OCI-LY7 (cell line): ENCODE measurements at regions not wholly inside any gene's neighbourhood (a gene's known extent, or its start where the extent isn't known, plus 50 kb on each side); places are given as distances from the start of the nearest gene placed in this dataset.
A peak's percentile ranks its signal among the peaks of the same experiment; 100 is the strongest.

Source experiments
- BruUV-seq: library from RNA; stranded (reverse); fragments of 400-500 nt; replicated peaks from 2 replicates; lab custom pipeline; 2021; lab: Mats Ljungman, UMichigan
- CTCF ChIA-PET: fragments of 300-600 bp; sonication (Branson Sonifier 250); formaldehyde crosslinking; loops from one replicate; lab custom pipeline; 2022; ENCODE audit warnings: antibody characterized with exemption; ENCODE audit not compliant: unreplicated experiment; lab: Charles Lee
- POLR2A ChIA-PET: fragments of 300-600 bp; sonication (Branson Sonifier 250); formaldehyde crosslinking; loops from one replicate; lab custom pipeline; 2022; ENCODE audit warnings: antibody characterized with exemption; lab: Charles Lee
- DNase-seq: peaks from one replicate; pipeline ENCODE4 v3.0.0-alpha.2; 2015; ENCODE audit warnings: low spot score
- H2AFZ ChIP-seq: fragments of 200-600 bp; sonication (generic), shearing (Covaris generic); 2 replicates; pipeline ENCODE4 v1.6.1; 2014; ENCODE audit warnings: mild to moderate bottlenecking, antibody characterized with exemption, low read length, moderate library complexity
- H3K27ac ChIP-seq: fragments of 200-600 bp; sonication (generic); 2 replicates; pipeline ENCODE4 v1.5.1; 2014; ENCODE audit warnings: mixed run types, low read depth, mild to moderate bottlenecking, moderate library complexity, low read length, inconsistent platforms; ENCODE audit not compliant: poor library complexity, severe bottlenecking
- H3K36me3 ChIP-seq: fragments of 200-600 bp; sonication (generic); 2 replicates; pipeline ENCODE4 v1.6.1; 2014; ENCODE audit warnings: mild to moderate bottlenecking, antibody characterized with exemption, low read length, moderate library complexity, mixed read lengths; ENCODE audit not compliant: insufficient read depth
- H3K4me1 ChIP-seq: fragments of 200-600 bp; sonication (generic); 2 replicates; pipeline ENCODE4 v1.5.1; 2014; ENCODE audit warnings: mild to moderate bottlenecking, low read length; ENCODE audit not compliant: insufficient read depth, poor library complexity, severe bottlenecking
- H3K4me2 ChIP-seq: fragments of 200-600 bp; sonication (generic); 2 replicates; pipeline ENCODE4 v1.6.1; 2014; ENCODE audit warnings: mild to moderate bottlenecking, low read length
- H3K4me3 ChIP-seq: fragments of 200-600 bp; sonication (generic); 2 replicates; pipeline ENCODE4 v1.5.1; 2014; ENCODE audit warnings: mild to moderate bottlenecking, low read depth, low read length; ENCODE audit not compliant: poor library complexity, severe bottlenecking
- H3K79me2 ChIP-seq: fragments of 200-600 bp; sonication (generic); 2 replicates; pipeline ENCODE4 v1.6.1; 2016; ENCODE audit warnings: low read depth, mild to moderate bottlenecking, low read length, moderate library complexity, mixed read lengths; ENCODE audit not compliant: insufficient read depth
- H3K9me2 ChIP-seq: fragments of 200-600 bp; sonication (generic); 2 replicates; pipeline ENCODE4 v1.6.1; 2016; ENCODE audit warnings: mild to moderate bottlenecking, low read length, mixed read lengths; ENCODE audit not compliant: insufficient read depth
- H3K9me3 ChIP-seq: fragments of 200-600 bp; sonication (generic); 2 replicates; pipeline ENCODE4 v1.6.1; 2014; ENCODE audit warnings: mild to moderate bottlenecking, mixed run types, low read length, mixed read lengths
- H4K20me1 ChIP-seq: fragments of 200-600 bp; sonication (generic); 2 replicates; pipeline ENCODE4 v1.6.1; 2014; ENCODE audit warnings: mild to moderate bottlenecking, antibody characterized with exemption, low read length, moderate library complexity, mixed read lengths; ENCODE audit not compliant: insufficient read depth
- CTCF ChIP-seq: fragments of 200-600 bp; sonication (generic); conservative IDR thresholded peaks from 2 replicates; pipeline ENCODE4 v1.5.1; 2014; ENCODE audit warnings: mild to moderate bottlenecking, antibody characterized with exemption, low read length, moderate library complexity, mixed read lengths
- EZH2phosphoT487 ChIP-seq: fragments of 200-600 bp; sonication (generic); IDR thresholded peaks from 2 replicates; pipeline ENCODE4 v1.6.1; 2018; ENCODE audit warnings: low read depth, borderline replicate concordance, mild to moderate bottlenecking, mixed run types, antibody characterized with exemption, low read length, moderate library complexity, mixed read lengths
- intact Hi-C: fragments of 100-400 bp; cut with micrococcal nuclease; formaldehyde crosslinking; loops from one replicate; pipeline ENCODE4 v1.10.0; 2022; ENCODE audit not compliant: unreplicated experiment

- no peaks in the 10 kb centered on the region for H3K79me2 ChIP-seq
Observed at GRCh38 chr14:87102811-87103378, 890.1 kb downstream of the GALC start.

GRCh38 chr14:87097015-87097414, 896.0 kb downstream of the GALC start:
- CTCF ChIA-PET = no interaction called here

More at GRCh38 chr14:87102811-87103378, 890.1 kb downstream of the GALC start:
- H3K4me2 ChIP-seq = no peak overlapping the region
- peaks cover 2% of the 10 kb centered on the region; the same call in 1 of the 2 replicates for H3K36me3 ChIP-seq
- H4K20me1 ChIP-seq = no peaks in the 10 kb centered on the region
- intact Hi-C loops = no loop called here
- no peaks in the 10 kb centered on the region for H3K4me1 ChIP-seq
- TF ChIP-seq EZH2phosphoT487 = no peak
- TF ChIP-seq CTCF = no peak
- H3K9me2 ChIP-seq = no peaks in the 10 kb centered on the region
- H3K27ac ChIP-seq = no peak overlapping the region
- ChIA-PET CTCF (no interaction called here), POLR2A (interaction anchor here (0.6 to 0.7 kb wide), 2 partner anchors 12 to 853 kb away, joined by 3 read pairs; no protein-coding TSS in a partner anchor)
- H3K9me3 ChIP-seq = no peaks in the 10 kb centered on the region
- BruUV-seq = no TSS peak
- DNase-seq = no peak
- peak overlapping the region; percentile 58; the same call in 1 of the 2 replicates for H2AFZ ChIP-seq
- no peak overlapping the region for H3K4me3 ChIP-seq

More at GRCh38 chr14:87097015-87097414, 896.0 kb downstream of the GALC start:
- no peak overlapping the region for H3K4me3 ChIP-seq
- no peaks in the 10 kb centered on the region for H3K79me2 ChIP-seq
- no peak overlapping the region for H3K4me2 ChIP-seq
- no peaks in the 10 kb centered on the region for H3K36me3 ChIP-seq
- H2AFZ ChIP-seq = peak overlapping the region; percentile 67; the same call in 1 of the 2 replicates
- no TSS peak for BruUV-seq
- H3K9me2 ChIP-seq = no peaks in the 10 kb centered on the region
- intact Hi-C loops = no loop called here
- DNase-seq = no peak
- no peak for TF ChIP-seq CTCF
- no peak for TF ChIP-seq EZH2phosphoT487
- no peaks in the 10 kb centered on the region for H3K9me3 ChIP-seq
- H3K4me1 ChIP-seq = no peaks in the 10 kb centered on the region
- H3K27ac ChIP-seq = no peak overlapping the region
- H4K20me1 ChIP-seq = no peaks in the 10 kb centered on the region
- POLR2A ChIA-PET = interaction anchor here (1.1 kb wide), 1 partner anchor 9 kb away, joined by 5 read pairs; no protein-coding TSS in a partner anchor
